Keratinocyte (primary cell): ENCODE measurements at regions not wholly inside any gene's neighbourhood (a gene's known extent, or its start where the extent isn't known, plus 50 kb on each side); places are given as distances from the start of the nearest gene placed in this dataset.

Experiments used
- DNase-seq: peaks from one replicate; pipeline ENCODE4 v3.0.0-alpha.2; 2011; ENCODE audit warnings: low read depth, missing footprints, low spot score
- FAIRE-seq: peaks from 2 replicates; lab custom pipeline; 2011; peaks lifted over from hg19 to GRCh38; lab: Jason Lieb, UNC
- H2AFZ ChIP-seq: 2 replicates; pipeline ENCODE4 v1.6.0; 2012; ENCODE audit warnings: low read length, control low read depth, inconsistent platforms; ENCODE audit not compliant: control insufficient read depth
- H3K27ac ChIP-seq: 2 replicates; pipeline ENCODE4 v1.5.1; 2011; ENCODE audit warnings: low read length; ENCODE audit not compliant: control insufficient read depth, insufficient read depth
- H3K27me3 ChIP-seq: 3 replicates; pipeline ENCODE4 v1.6.0; 2011; ENCODE audit warnings: low read length; ENCODE audit not compliant: control insufficient read depth, insufficient read depth; ENCODE audit errors: extremely low read depth
- H3K36me3 ChIP-seq, 2 experiments: 2 replicates in 1 of 2; 3 replicates in 1 of 2; pipeline ENCODE4 v1.5.1; 2011; ENCODE audit warnings: low read length in 2 of 2, mild to moderate bottlenecking in 1 of 2; ENCODE audit not compliant: control insufficient read depth in 2 of 2, insufficient read depth in 2 of 2; ENCODE audit errors: extremely low read depth in 1 of 2
- H3K4me1 ChIP-seq: 3 replicates; pipeline ENCODE4 v1.5.1; 2011; ENCODE audit warnings: low read length; ENCODE audit not compliant: control insufficient read depth, insufficient read depth; ENCODE audit errors: extremely low read depth
- H3K4me2 ChIP-seq: 3 replicates; pipeline ENCODE4 v1.6.0; 2011; ENCODE audit warnings: low read depth, low read length; ENCODE audit not compliant: control insufficient read depth, insufficient read depth; ENCODE audit errors: extremely low read depth
- H3K4me3 ChIP-seq, 3 experiments: fragments of 200-600 bp in 1 of 3; sonication (generic) in 1 of 3; 2 replicates in 2 of 3; 3 replicates in 1 of 3; pipeline ENCODE4 v1.5.1; 2011 to 2016; ENCODE audit warnings: low read length in 3 of 3, mild to moderate bottlenecking in 3 of 3, control low read depth in 2 of 3, inconsistent platforms in 1 of 3, low read depth in 1 of 3, mixed read lengths in 1 of 3, mixed run types in 1 of 3, moderate library complexity in 1 of 3; ENCODE audit not compliant: control insufficient read depth in 2 of 3, insufficient read depth in 2 of 3; ENCODE audit errors: extremely low read depth in 1 of 3
- H3K79me2 ChIP-seq: 2 replicates; pipeline ENCODE4 v1.6.0; 2012; ENCODE audit warnings: low read length; ENCODE audit not compliant: control insufficient read depth, insufficient read depth
- H3K9ac ChIP-seq: 3 replicates; pipeline ENCODE4 v1.6.0; 2011; ENCODE audit warnings: low read length; ENCODE audit not compliant: control insufficient read depth, insufficient read depth; ENCODE audit errors: extremely low read depth
- H3K9me1 ChIP-seq: 3 replicates; pipeline ENCODE4 v1.6.0; 2011; ENCODE audit warnings: low read length; ENCODE audit not compliant: control insufficient read depth, insufficient read depth; ENCODE audit errors: extremely low read depth
- H3K9me3 ChIP-seq: 2 replicates; pipeline ENCODE4 v1.5.1; 2012; ENCODE audit warnings: low read depth, low read length; ENCODE audit not compliant: control insufficient read depth
- H4K20me1 ChIP-seq: 3 replicates; pipeline ENCODE4 v1.6.0; 2011; ENCODE audit warnings: low read length; ENCODE audit not compliant: control insufficient read depth, insufficient read depth; ENCODE audit errors: extremely low read depth
- CTCF ChIP-seq, 3 experiments: IDR thresholded peaks in 1 of 3; conservative IDR thresholded peaks in 1 of 3; optimal IDR thresholded peaks in 1 of 3; 2 replicates in 2 of 3; 3 replicates in 1 of 3; pipeline versions ENCODE3 to v1.5.1; 2011; ENCODE audit warnings: low read length in 3 of 3, mild to moderate bottlenecking in 3 of 3, moderate library complexity in 2 of 3, control low read depth in 1 of 3, inconsistent platforms in 1 of 3; ENCODE audit not compliant: insufficient read depth in 2 of 3; ENCODE audit errors: extremely low read depth in 1 of 3
- EZH2 ChIP-seq: IDR thresholded peaks from one replicate; pipeline ENCODE4 v1.6.1; 2012; ENCODE audit warnings: inconsistent platforms, mild to moderate bottlenecking, low read length, moderate library complexity
- dilution Hi-C: fragments of 300-500 bp; cut with MboI; formaldehyde crosslinking; loops from one replicate; pipeline ENCODE4 v1.7.0; 2020; ENCODE audit warnings: low sequenced_read_pairs; ENCODE audit not compliant: extremely low pct_ligation_motif_present

GRCh38 chr13:73593199-73593765, 534.5 kb downstream of the KLF5 start:
- no peaks in the 10 kb centered on the region for H3K27me3 ChIP-seq
- no peak overlapping the region for H3K27ac ChIP-seq
- DNase-seq (no peak), FAIRE-seq (no peak)
- peaks cover 6% of the 10 kb centered on the region for H3K4me1 ChIP-seq
- no peak overlapping the region for H3K4me2 ChIP-seq
- H3K36me3 ChIP-seq: no peaks in the 10 kb centered on the region
- no peaks in the 10 kb centered on the region for H3K79me2 ChIP-seq
- no peak overlapping the region for H3K9ac ChIP-seq
- H3K4me3 ChIP-seq: no peak overlapping the region
- no peaks in the 10 kb centered on the region for H4K20me1 ChIP-seq
- dilution Hi-C loops: no loop called here
- no peaks in the 10 kb centered on the region for H3K9me1 ChIP-seq
- H2AFZ ChIP-seq: no peak overlapping the region
- TF ChIP-seq CTCF (optimal IDR thresholded peaks at IDR 0.05 in 1 of 3, IDR thresholded peaks at IDR 0.05 in 1 of 3, conservative IDR thresholded peaks at IDR 0.05 in 1 of 3; ENCODE audit: extremely low read depth in 1 of 3, insufficient read depth in 2 of 3, low read length in 3 of 3) (no peak), EZH2 (no peak)
- no peaks in the 10 kb centered on the region for H3K9me3 ChIP-seq

GRCh38 chr13:73591861-73592260, 533.1 kb downstream of the KLF5 start:
- H3K27ac ChIP-seq: no peak overlapping the region
- H3K9me1 ChIP-seq: no peaks in the 10 kb centered on the region
- H3K4me3 ChIP-seq: no peak overlapping the region
- TF ChIP-seq EZH2: no peak
- no peak for TF ChIP-seq CTCF (optimal IDR thresholded peaks at IDR 0.05 in 1 of 3, IDR thresholded peaks at IDR 0.05 in 1 of 3, conservative IDR thresholded peaks at IDR 0.05 in 1 of 3; ENCODE audit: extremely low read depth in 1 of 3, insufficient read depth in 2 of 3, low read length in 3 of 3)
- no peaks in the 10 kb centered on the region for H4K20me1 ChIP-seq
- H2AFZ ChIP-seq: no peak overlapping the region
- dilution Hi-C loops: no loop called here
- FAIRE-seq (no peak), DNase-seq (no peak)
- no peaks in the 10 kb centered on the region for H3K9me3 ChIP-seq
- no peaks in the 10 kb centered on the region for H3K4me1 ChIP-seq
- no peaks in the 10 kb centered on the region for H3K79me2 ChIP-seq
- H3K36me3 ChIP-seq: no peaks in the 10 kb centered on the region
- H3K9ac ChIP-seq: no peak overlapping the region
- no peaks in the 10 kb centered on the region for H3K27me3 ChIP-seq
- no peak overlapping the region for H3K4me2 ChIP-seq
